Lower leg skin (tissue), 3 donors: ENCODE measurements at regions not wholly inside any gene's neighbourhood (a gene's known extent, or its start where the extent isn't known, plus 50 kb on each side); places are given as distances from the start of the nearest gene placed in this dataset.

ENCODE experiments used
- CTCF ChIP-seq, 3 donors: fragments of 450-650 bp; IDR thresholded peaks; one replicate each; pipeline ENCODE4 v1.5.1; 2016; ENCODE audit warnings: antibody characterized with exemption in 3 of 3, mild to moderate bottlenecking in 3 of 3, moderate library complexity in 2 of 3
- POLR2A ChIP-seq, 2 donors: fragments of 450-650 bp; IDR thresholded peaks; one replicate each; pipeline ENCODE4 v1.6.1; 2016 to 2017; ENCODE audit warnings: antibody characterized with exemption in 2 of 2, mild to moderate bottlenecking in 1 of 2, moderate library complexity in 1 of 2

DNA sequence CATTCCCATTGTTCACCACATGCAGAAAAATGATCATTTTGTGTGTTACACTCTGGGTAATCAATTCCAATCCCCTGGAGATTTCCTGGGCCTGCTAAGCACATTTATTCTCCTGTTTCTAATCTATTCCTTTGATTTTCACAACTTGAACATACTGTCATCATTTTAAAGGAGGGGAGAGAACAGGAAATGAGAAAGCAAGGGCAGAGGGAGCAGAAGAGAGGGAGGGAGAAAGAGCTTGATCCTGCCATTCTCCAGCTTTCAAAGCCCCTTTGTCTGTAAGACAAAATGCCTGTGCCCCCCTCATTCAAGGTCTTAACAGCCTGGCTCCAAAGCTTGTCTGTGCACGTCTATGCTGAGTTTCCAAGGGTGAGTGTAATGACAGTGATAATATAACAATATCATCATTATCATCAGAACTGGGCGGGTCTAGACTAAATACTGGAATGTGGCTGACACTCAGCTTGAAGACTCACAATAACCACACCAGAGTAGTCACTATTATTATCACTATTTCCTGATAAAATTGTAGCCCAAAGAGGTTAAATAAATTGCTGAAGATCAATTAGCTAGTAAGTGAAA, 164.4 kb upstream of the KLHL29 start:
- no peak for TF ChIP-seq CTCF (IDR thresholded peaks at IDR 0.05)
- no peak for TF ChIP-seq POLR2A (IDR thresholded peaks at IDR 0.05)
